Fibroblast of villous mesenchyme (primary cell): ENCODE measurements at regions not wholly inside any gene's neighbourhood (a gene's known extent, or its start where the extent isn't known, plus 50 kb on each side); places are given as distances from the start of the nearest gene placed in this dataset.

Experiments
- DNase-seq: peaks from one replicate; pipeline ENCODE4 v3.0.0-alpha.2; 2010; ENCODE audit warnings: low read depth
- H3K4me3 ChIP-seq: 2 replicates; pipeline ENCODE4 v1.5.1; 2011; ENCODE audit warnings: low read depth, mild to moderate bottlenecking, low read length
- CTCF ChIP-seq: IDR thresholded peaks from 2 replicates; pipeline ENCODE4 v1.5.1; 2012; ENCODE audit warnings: low read depth, mild to moderate bottlenecking, low read length; ENCODE audit not compliant: insufficient read depth

- DNase-seq, result no peak
- no peak overlapping the region for H3K4me3 ChIP-seq
- TF ChIP-seq CTCF, result no peak
Observed at GRCh38 chr1:29444782-29445729, 208.7 kb downstream of the PTPRU start.

- DNase-seq, result no peak
Observed at GRCh38 chr1:29444081-29444715, 207.9 kb downstream of the PTPRU start.

GRCh38 chr1:29441916-29442668 lies 205.8 kb downstream of the PTPRU start:
- no peak for TF ChIP-seq CTCF
- DNase-seq, result no peak
- H3K4me3 ChIP-seq, result no peak overlapping the region

More at GRCh38 chr1:29444081-29444715, 207.9 kb downstream of the PTPRU start:
- no peak for TF ChIP-seq CTCF
- no peak overlapping the region for H3K4me3 ChIP-seq

GRCh38 chr1:29439615-29440014 lies 203.3 kb downstream of the PTPRU start:
- no peak for TF ChIP-seq CTCF

GRCh38 chr1:29438991-29439390 lies 202.7 kb downstream of the PTPRU start:
- no peak for DNase-seq
- no peak overlapping the region for H3K4me3 ChIP-seq
- no peak for TF ChIP-seq CTCF

More at GRCh38 chr1:29439615-29440014, 203.3 kb downstream of the PTPRU start:
- no peak for DNase-seq
- no peak overlapping the region for H3K4me3 ChIP-seq

- no peak for TF ChIP-seq CTCF
- DNase-seq, result no peak
- no peak overlapping the region for H3K4me3 ChIP-seq
Observed at GRCh38 chr1:29437946-29438345, 201.6 kb downstream of the PTPRU start.
